ENCODE measurements at regions not wholly inside any gene's neighbourhood (a gene's known extent, or its start where the extent isn't known, plus 50 kb on each side); places are given as distances from the start of the nearest gene placed in this dataset.

- Histone ChIP-seq H3K4me1 (no peaks in the 10 kb centered on the region), H3K9me3 (no peaks in the 10 kb centered on the region), H3K4me3 (no peak overlapping the region), H3K36me3 (no peaks in the 10 kb centered on the region), H3K27me3 (no peaks in the 10 kb centered on the region), H3K27ac (no peak overlapping the region)
- no peak for DNase-seq (ENCODE audit: extremely low spot score in 2 of 2)
- intact Hi-C loops (cut with DNase I) = no loop called here
- TF ChIP-seq POLR2A (IDR thresholded peaks at IDR 0.05) (no peak), CTCF (IDR thresholded peaks at IDR 0.05) (no peak), POLR2AphosphoS5 (IDR thresholded peaks at IDR 0.05; ENCODE audit: insufficient read depth in 1 of 2, low read depth in 1 of 2) (no peak)
These were observed 71.3 kb upstream of the GHR start for GRCh38 chr5:42351956-42352355.

DNA sequence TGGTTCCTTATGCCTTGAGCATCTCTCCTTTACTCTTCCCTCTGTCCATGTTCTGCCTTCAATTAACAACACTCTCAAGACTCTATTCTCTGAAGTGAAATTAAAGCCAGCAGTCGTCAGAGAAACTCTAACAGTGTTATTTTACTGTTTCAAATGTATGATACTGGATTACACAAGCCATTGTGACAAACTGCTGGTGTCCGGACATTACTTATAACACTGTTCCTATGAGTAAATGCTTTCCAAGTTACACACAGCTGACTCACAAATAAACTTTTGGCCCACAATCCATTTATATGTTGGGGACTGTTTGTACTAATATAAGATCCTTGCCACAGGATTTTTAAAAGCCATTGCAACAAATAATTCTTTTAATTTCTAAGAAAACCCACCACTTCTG, 63.2 kb upstream of the GHR start:
- TF ChIP-seq CTCF (IDR thresholded peaks at IDR 0.05) (no peak), POLR2AphosphoS5 (IDR thresholded peaks at IDR 0.05; ENCODE audit: insufficient read depth in 1 of 2, low read depth in 1 of 2) (no peak), POLR2A (IDR thresholded peaks at IDR 0.05) (no peak)
- intact Hi-C loops (cut with DNase I) = no loop called here
- no peaks in the 10 kb centered on the region for H3K36me3 ChIP-seq
- H3K4me1 ChIP-seq = no peaks in the 10 kb centered on the region
- no peaks in the 10 kb centered on the region for H3K27me3 ChIP-seq
- no peaks in the 10 kb centered on the region for H3K9me3 ChIP-seq
- H3K4me3 ChIP-seq = no peak overlapping the region
- no peak overlapping the region for H3K27ac ChIP-seq
- no peak for DNase-seq (ENCODE audit: extremely low spot score in 2 of 2)

GRCh38 chr5:42360616-42361314, 62.5 kb upstream of the GHR start:
- H3K9me3 ChIP-seq = no peaks in the 10 kb centered on the region
- no peak overlapping the region for H3K4me3 ChIP-seq
- no peaks in the 10 kb centered on the region for H3K4me1 ChIP-seq
- no peaks in the 10 kb centered on the region for H3K36me3 ChIP-seq
- H3K27ac ChIP-seq = no peak overlapping the region
- intact Hi-C loops (cut with DNase I) = no loop called here
- TF ChIP-seq POLR2A (IDR thresholded peaks at IDR 0.05) (no peak), CTCF (IDR thresholded peaks at IDR 0.05) (no peak), POLR2AphosphoS5 (IDR thresholded peaks at IDR 0.05; ENCODE audit: insufficient read depth in 1 of 2, low read depth in 1 of 2) (no peak)
- no peaks in the 10 kb centered on the region for H3K27me3 ChIP-seq
- no peak for DNase-seq (ENCODE audit: extremely low spot score in 2 of 2)

DNA sequence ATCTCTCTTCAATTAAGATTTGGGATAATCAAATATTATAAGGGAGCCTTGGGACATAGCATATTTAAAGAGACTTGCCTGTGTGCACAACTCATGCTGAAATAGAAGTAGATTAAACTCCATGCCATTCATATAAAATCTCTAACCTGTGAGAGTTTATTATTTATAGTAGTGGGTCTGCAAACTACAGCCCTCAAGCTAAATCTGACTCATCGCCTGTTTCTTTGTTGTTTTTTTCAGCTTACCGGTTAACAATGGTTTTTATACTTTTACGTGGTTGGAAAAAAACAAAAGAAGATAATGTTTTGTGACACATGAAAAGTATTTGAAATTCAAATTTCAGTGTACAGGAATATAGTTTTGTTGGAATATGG, 61.9 kb upstream of the GHR start:
- Histone ChIP-seq H3K9me3 (no peaks in the 10 kb centered on the region), H3K36me3 (no peaks in the 10 kb centered on the region), H3K27ac (no peak overlapping the region), H3K4me1 (no peaks in the 10 kb centered on the region), H3K27me3 (no peaks in the 10 kb centered on the region), H3K4me3 (no peak overlapping the region)
- intact Hi-C loops (cut with DNase I) = no loop called here
- TF ChIP-seq CTCF (IDR thresholded peaks at IDR 0.05) (no peak), POLR2A (IDR thresholded peaks at IDR 0.05) (no peak), POLR2AphosphoS5 (IDR thresholded peaks at IDR 0.05; ENCODE audit: insufficient read depth in 1 of 2, low read depth in 1 of 2) (no peak)
- DNase-seq (ENCODE audit: extremely low spot score in 2 of 2) = no peak

DNA sequence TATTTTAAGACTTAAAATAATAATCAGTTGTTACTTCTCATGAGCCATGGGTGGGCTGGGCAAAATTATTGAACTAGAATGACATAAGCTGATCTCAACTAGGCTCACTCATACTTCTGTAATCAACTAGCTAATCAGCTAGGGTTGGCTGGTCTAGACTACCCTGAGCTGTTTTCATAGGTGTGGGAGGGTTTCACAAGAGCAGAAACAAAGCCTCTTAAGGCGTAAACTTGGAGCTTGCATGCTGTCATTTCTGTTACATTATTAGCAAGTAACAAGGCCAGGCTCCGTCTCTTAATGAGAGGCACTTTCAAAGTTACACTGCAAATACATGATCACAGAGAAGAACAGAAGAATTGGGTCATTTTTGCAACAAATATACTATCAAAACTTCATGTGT, 57.2 kb upstream of the GHR start:
- no peaks in the 10 kb centered on the region for H3K4me1 ChIP-seq
- DNase-seq (ENCODE audit: extremely low spot score in 2 of 2) = no peak
- no peaks in the 10 kb centered on the region for H3K27me3 ChIP-seq
- TF ChIP-seq POLR2AphosphoS5 (IDR thresholded peaks at IDR 0.05; ENCODE audit: insufficient read depth in 1 of 2, low read depth in 1 of 2) = no peak
- no peak for TF ChIP-seq CTCF (IDR thresholded peaks at IDR 0.05)
- TF ChIP-seq POLR2A (IDR thresholded peaks at IDR 0.05) = no peak
- no peak overlapping the region for H3K4me3 ChIP-seq
- no peak overlapping the region for H3K27ac ChIP-seq
- H3K9me3 ChIP-seq = no peaks in the 10 kb centered on the region
- intact Hi-C loops (cut with DNase I) = no loop called here
- no peaks in the 10 kb centered on the region for H3K36me3 ChIP-seq

Measured in vagina (tissue), 2 donors.